HepG2 (cell line): ENCODE measurements at regions not wholly inside any gene's neighbourhood (a gene's known extent, or its start where the extent isn't known, plus 50 kb on each side); places are given as distances from the start of the nearest gene placed in this dataset.

Source experiments
- ATAC-seq: fragments of 200-7000 bp; cut with Tn5 transposase; 3 replicates; pipeline ENCODE4 v1.9.1; 2020; ENCODE audit warnings: mild to moderate bottlenecking, moderate library complexity
- BruUV-seq: library from RNA; stranded (reverse); fragments of 400-500 nt; replicated peaks from 2 replicates; lab custom pipeline; 2021; lab: Mats Ljungman, UMichigan
- CTCF ChIA-PET: fragments of 300-600 bp; formaldehyde crosslinking; extraction: SDS; loops from one replicate; lab custom pipeline; 2021; ENCODE audit warnings: low total read pairs, inconsistent platforms, low intra/inter-chr PET ratio; lab: Yijun Ruan, JAX
- POLR2A ChIA-PET: fragments of 350-600 bp; sonication (Branson Sonifier 250); formaldehyde crosslinking; loops from one replicate; lab custom pipeline; 2020; ENCODE audit warnings: antibody characterized with exemption, inconsistent platforms; lab: Yijun Ruan, JAX
- DNase-seq: peaks from one replicate; pipeline ENCODE4 v3.0.0-alpha.2; 2015; ENCODE audit warnings: low spot score
- FAIRE-seq: peaks from 3 replicates; lab custom pipeline; 2011; peaks lifted over from hg19 to GRCh38; lab: Jason Lieb, UNC
- H2AFZ ChIP-seq: one replicate; pipeline ENCODE4 v1.6.1; 2011; ENCODE audit warnings: low read length, inconsistent platforms
- H3K27ac ChIP-seq: fragments of 300-600 bp; 3 replicates; pipeline ENCODE4 v1.8.0; 2011; ENCODE audit warnings: mixed run types, mild to moderate bottlenecking, mixed read lengths, low read length, inconsistent platforms; ENCODE audit not compliant: insufficient read depth; ENCODE audit errors: extremely low read length
- H3K27me3 ChIP-seq, 2 experiments: fragments of 200-600 bp in 1 of 2; 2 replicates in 1 of 2; 3 replicates in 1 of 2; pipeline versions ENCODE4 v1.6.0 to v1.8.0; 2011; ENCODE audit warnings: low read length in 2 of 2, mild to moderate bottlenecking in 2 of 2, moderate library complexity in 2 of 2, inconsistent platforms in 1 of 2; ENCODE audit not compliant: insufficient read depth in 2 of 2, control insufficient read depth in 1 of 2
- H3K36me3 ChIP-seq, 2 experiments: fragments of 200-600 bp in 1 of 2; replicated peaks in 1 of 2; 2 replicates in 1 of 2; 3 replicates in 1 of 2; pipeline versions ENCODE4 v1.5.1 to v1.8.0; 2011; ENCODE audit warnings: low read length in 2 of 2, inconsistent platforms in 1 of 2; ENCODE audit not compliant: insufficient read depth in 2 of 2, control insufficient read depth in 1 of 2
- H3K4me1 ChIP-seq: 2 replicates; pipeline ENCODE4 v1.5.1; 2012; ENCODE audit warnings: low read length, inconsistent platforms; ENCODE audit not compliant: insufficient read depth
- H3K4me2 ChIP-seq: 2 replicates; pipeline ENCODE4 v1.6.0; 2011; ENCODE audit warnings: low read depth, low read length, inconsistent platforms
- H3K4me3 ChIP-seq, 3 experiments: fragments of 200-600 bp in 1 of 3; sonication (generic), shearing (Covaris generic) in 1 of 3; replicated peaks in 1 of 3; 2 replicates each; pipeline ENCODE4 v1.5.1; 2011 to 2016; ENCODE audit warnings: low read length in 3 of 3, inconsistent platforms in 2 of 3, low read depth in 2 of 3, mild to moderate bottlenecking in 2 of 3, control low read depth in 1 of 3, mixed read lengths in 1 of 3; ENCODE audit not compliant: insufficient read depth in 1 of 3
- H3K79me2 ChIP-seq: one replicate; pipeline ENCODE4 v1.6.1; 2011; ENCODE audit warnings: low read length, inconsistent platforms; ENCODE audit not compliant: insufficient read depth
- H3K9ac ChIP-seq: 2 replicates; pipeline ENCODE4 v1.6.0; 2011; ENCODE audit warnings: mild to moderate bottlenecking, low read depth, low read length, inconsistent platforms; ENCODE audit not compliant: insufficient read depth
- H3K9me3 ChIP-seq: 2 replicates; pipeline ENCODE4 v1.5.1; 2012; ENCODE audit warnings: mild to moderate bottlenecking, low read length
- H4K20me1 ChIP-seq: 2 replicates; pipeline ENCODE4 v1.6.0; 2011; ENCODE audit warnings: inconsistent platforms, mild to moderate bottlenecking, low read length, moderate library complexity; ENCODE audit not compliant: insufficient read depth
- ARNT ChIP-seq: fragments of 450-650 bp; IDR thresholded peaks from 2 replicates; pipeline ENCODE4 v1.6.1; 2017
- KDM2A ChIP-seq: sonication (generic); formaldehyde crosslinking; IDR thresholded peaks from 2 replicates; pipeline ENCODE4 v1.4.0; 2020; ENCODE audit warnings: low read depth, missing genetic modification reagents, borderline replicate concordance
- NFKB2 ChIP-seq: sonication (generic); formaldehyde crosslinking; IDR thresholded peaks from 2 replicates; pipeline ENCODE4 v1.4.0; 2020; ENCODE audit warnings: missing genetic modification reagents, borderline replicate concordance
- SATB2 ChIP-seq: sonication (generic); formaldehyde crosslinking; IDR thresholded peaks from 2 replicates; pipeline ENCODE4 v1.5.0; 2020; ENCODE audit warnings: missing genetic modification reagents
- ZNF331 ChIP-seq: sonication (generic); formaldehyde crosslinking; IDR thresholded peaks from 2 replicates; pipeline ENCODE4 v1.4.0; 2020; ENCODE audit warnings: missing genetic modification reagents
- WGBS: methylation state at CpG from one replicate; pipeline ENCODE4 v1.1.6; 2017; ENCODE audit warnings: low lambda C conversion rate; 5-methylcytosine and 5-hydroxymethylcytosine counted together
- in situ Hi-C: cut with HindIII; loops from 2 replicates; pipeline ENCODE4 v1.10.0; 2017; ENCODE audit warnings: low pct_unique_long_range_greater_than_20kb; ENCODE audit not compliant: extremely low pct_ligation_motif_present
- intact Hi-C: fragments of 100-400 bp; cut with micrococcal nuclease; formaldehyde crosslinking; loops from one replicate; pipeline ENCODE4 v1.10.0; 2022; ENCODE audit not compliant: unreplicated experiment
- TF ChIP-seq, protein P1 (sequence below): sonication (generic); formaldehyde crosslinking; IDR thresholded peaks from 2 replicates; pipeline ENCODE4 v1.8.0; 2023; ENCODE audit warnings: mild to moderate bottlenecking, missing genetic modification reagents
- TF ChIP-seq, protein P2 (sequence below): conservative IDR thresholded peaks from 2 replicates; pipeline ENCODE4 v1.6.1; 2018; ENCODE audit warnings: missing genetic modification reagents
- TF ChIP-seq, protein P3 (sequence below): sonication (generic); formaldehyde crosslinking; IDR thresholded peaks from 2 replicates; pipeline ENCODE4 v1.4.0; 2020; ENCODE audit warnings: missing genetic modification reagents; ENCODE audit errors: not compliant biosample characterization
- TF ChIP-seq, protein P4 (sequence below): IDR thresholded peaks from 2 replicates; pipeline ENCODE4 v1.6.1; 2018; ENCODE audit warnings: missing genetic modification reagents, mild to moderate bottlenecking, missing compliant biosample characterization
- TF ChIP-seq, protein P5 (sequence below): sonication (generic); formaldehyde crosslinking; IDR thresholded peaks from 2 replicates; pipeline ENCODE4 v1.5.1; 2020; ENCODE audit warnings: mild to moderate bottlenecking, missing genetic modification reagents
- TF ChIP-seq, protein P6 (sequence below): sonication (generic); formaldehyde crosslinking; IDR thresholded peaks from 2 replicates; pipeline ENCODE4 v1.8.0; 2022; ENCODE audit warnings: missing genetic modification reagents, mild to moderate bottlenecking, inconsistent platforms, borderline replicate concordance

DNA sequence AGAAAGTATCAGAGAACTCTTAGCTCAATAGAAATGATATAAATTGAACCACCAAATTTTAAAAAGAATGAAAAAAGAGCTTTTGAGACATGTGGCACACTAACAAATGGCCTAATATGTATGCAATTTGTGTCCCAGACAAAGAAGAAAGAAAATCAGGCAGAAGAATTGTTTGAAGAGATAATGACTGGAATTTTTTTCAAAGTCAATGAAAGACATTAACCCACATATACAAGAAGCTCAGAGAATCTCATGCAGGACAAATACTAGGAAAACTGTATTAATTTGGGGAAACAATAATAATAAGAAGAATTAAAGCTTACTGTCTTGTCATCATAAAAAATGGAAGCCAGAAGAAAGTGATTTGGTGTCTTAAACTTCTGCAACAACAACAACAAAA, 304.1 kb upstream of the RND3 start (continued):
- TF ChIP-seq, protein P1, sequence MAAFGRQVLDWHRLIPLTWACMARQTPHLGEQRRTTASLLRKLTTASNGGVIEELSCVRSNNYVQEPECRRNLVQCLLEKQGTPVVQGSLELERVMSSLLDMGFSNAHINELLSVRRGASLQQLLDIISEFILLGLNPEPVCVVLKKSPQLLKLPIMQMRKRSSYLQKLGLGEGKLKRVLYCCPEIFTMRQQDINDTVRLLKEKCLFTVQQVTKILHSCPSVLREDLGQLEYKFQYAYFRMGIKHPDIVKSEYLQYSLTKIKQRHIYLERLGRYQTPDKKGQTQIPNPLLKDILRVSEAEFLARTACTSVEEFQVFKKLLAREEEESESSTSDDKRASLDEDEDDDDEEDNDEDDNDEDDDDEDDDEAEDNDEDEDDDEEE (CRISPR knock-in tag), result no peak

DNA sequence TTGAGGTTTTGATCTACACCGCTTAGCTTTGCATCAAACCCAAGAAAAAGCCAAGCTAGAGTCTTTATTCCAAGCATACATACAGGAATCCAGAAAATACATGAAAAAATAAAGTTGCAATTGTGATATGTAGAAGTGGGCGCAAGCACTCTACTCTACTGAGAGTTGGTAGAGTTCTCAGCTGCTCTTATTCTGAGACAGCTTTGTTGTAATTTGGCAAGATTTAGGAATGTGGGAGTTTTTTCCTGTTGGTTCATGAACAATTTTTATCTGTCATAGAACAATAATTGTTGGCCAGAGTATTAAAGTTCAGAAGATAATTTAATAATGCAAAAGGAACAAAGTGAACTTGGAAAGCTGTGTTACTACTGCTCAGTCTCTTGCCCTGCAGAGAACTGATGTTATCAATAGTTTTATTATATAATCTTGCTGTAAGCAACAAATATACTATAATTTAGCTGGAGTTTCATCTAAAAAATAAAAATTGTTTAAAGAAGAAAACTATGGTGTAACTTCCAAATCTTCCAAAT, 302.0 kb upstream of the RND3 start:
- Histone ChIP-seq H3K9ac (no peak overlapping the region), H3K9me3 (no peaks in the 10 kb centered on the region), H3K79me2 (no peaks in the 10 kb centered on the region), H3K27me3 (no peaks in the 10 kb centered on the region), H4K20me1 (no peaks in the 10 kb centered on the region), H3K4me2 (no peak overlapping the region), H3K4me1 (no peaks in the 10 kb centered on the region), H2AFZ (no peak overlapping the region), H3K27ac (no peak overlapping the region), H3K4me3 (no peak overlapping the region), H3K36me3 (no peaks in the 10 kb centered on the region)
- CTCF ChIA-PET, result no interaction called here
- TF ChIP-seq, protein P2, sequence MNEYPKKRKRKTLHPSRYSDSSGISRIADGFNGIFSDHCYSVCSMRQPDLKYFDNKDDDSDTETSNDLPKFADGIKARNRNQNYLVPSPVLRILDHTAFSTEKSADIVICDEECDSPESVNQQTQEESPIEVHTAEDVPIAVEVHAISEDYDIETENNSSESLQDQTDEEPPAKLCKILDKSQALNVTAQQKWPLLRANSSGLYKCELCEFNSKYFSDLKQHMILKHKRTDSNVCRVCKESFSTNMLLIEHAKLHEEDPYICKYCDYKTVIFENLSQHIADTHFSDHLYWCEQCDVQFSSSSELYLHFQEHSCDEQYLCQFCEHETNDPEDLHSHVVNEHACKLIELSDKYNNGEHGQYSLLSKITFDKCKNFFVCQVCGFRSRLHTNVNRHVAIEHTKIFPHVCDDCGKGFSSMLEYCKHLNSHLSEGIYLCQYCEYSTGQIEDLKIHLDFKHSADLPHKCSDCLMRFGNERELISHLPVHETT (CRISPR knock-in tag), result no peak
- TF ChIP-seq NFKB2 (CRISPR knock-in tag) (no peak), ARNT (no peak), KDM2A (CRISPR knock-in tag) (no peak), ZNF331 (CRISPR knock-in tag) (no peak), SATB2 (CRISPR knock-in tag) (no peak)
- TF ChIP-seq, protein P3, sequence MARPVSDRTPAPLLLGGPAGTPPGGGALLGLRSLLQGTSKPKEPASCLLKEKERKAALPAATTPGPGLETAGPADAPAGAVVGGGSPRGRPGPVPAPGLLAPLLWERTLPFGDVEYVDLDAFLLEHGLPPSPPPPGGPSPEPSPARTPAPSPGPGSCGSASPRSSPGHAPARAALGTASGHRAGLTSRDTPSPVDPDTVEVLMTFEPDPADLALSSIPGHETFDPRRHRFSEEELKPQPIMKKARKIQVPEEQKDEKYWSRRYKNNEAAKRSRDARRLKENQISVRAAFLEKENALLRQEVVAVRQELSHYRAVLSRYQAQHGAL, result no peak
- TF ChIP-seq, protein P4, sequence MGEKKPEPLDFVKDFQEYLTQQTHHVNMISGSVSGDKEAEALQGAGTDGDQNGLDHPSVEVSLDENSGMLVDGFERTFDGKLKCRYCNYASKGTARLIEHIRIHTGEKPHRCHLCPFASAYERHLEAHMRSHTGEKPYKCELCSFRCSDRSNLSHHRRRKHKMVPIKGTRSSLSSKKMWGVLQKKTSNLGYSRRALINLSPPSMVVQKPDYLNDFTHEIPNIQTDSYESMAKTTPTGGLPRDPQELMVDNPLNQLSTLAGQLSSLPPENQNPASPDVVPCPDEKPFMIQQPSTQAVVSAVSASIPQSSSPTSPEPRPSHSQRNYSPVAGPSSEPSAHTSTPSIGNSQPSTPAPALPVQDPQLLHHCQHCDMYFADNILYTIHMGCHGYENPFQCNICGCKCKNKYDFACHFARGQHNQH (CRISPR knock-in tag), result no peak
- TF ChIP-seq, protein P5, sequence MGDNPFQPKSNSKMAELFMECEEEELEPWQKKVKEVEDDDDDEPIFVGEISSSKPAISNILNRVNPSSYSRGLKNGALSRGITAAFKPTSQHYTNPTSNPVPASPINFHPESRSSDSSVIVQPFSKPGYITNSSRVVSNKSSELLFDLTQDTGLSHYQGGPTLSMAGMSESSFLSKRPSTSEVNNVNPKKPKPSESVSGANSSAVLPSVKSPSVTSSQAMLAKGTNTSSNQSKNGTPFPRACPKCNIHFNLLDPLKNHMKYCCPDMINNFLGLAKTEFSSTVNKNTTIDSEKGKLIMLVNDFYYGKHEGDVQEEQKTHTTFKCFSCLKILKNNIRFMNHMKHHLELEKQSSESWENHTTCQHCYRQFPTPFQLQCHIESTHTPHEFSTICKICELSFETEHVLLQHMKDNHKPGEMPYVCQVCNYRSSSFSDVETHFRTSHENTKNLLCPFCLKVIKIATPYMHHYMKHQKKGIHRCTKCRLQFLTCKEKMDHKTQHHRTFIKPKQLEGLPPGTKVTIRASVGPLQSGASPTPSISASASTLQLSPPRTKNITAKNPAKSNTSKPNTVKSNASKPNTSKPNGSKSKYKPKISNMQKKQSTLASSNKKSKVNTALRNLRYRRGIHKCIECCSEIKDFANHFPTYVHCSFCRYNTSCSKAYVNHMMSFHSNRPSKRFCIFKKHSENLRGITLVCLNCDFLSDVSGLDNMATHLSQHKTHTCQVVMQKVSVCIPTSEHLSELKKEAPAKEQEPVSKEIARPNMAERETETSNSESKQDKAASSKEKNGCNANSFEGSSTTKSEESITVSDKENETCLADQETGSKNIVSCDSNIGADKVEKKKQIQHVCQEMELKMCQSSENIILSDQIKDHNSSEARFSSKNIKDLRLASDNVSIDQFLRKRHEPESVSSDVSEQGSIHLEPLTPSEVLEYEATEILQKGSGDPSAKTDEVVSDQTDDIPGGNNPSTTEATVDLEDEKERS (CRISPR knock-in tag), result no peak
- TF ChIP-seq, protein P6, sequence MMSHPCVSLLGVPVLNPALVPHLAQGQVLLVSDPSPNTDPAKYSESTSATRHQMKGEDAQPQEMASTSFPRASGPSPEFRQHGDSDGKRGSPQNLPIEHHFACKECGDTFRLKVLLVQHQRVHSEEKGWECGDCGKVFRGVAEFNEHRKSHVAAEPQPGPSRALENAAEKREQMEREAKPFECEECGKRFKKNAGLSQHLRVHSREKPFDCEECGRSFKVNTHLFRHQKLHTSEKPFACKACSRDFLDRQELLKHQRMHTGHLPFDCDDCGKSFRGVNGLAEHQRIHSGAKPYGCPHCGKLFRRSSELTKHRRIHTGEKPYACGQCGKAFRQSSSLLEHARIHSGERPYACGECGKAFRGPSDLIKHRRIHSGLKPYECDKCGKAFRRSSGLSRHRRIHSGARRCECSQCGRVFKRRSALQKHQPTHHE, result no peak
- in situ Hi-C loops, result no loop called here
- ATAC-seq (no peak), DNase-seq (no peak), FAIRE-seq (no peak)
- intact Hi-C loops, result no loop called here
- no TSS peak for BruUV-seq
- POLR2A ChIA-PET, result no interaction called here
- WGBS, result 46% methylated on average over 2 of the region's 2 CpGs
